ENCODE measurements at regions not wholly inside any gene's neighbourhood (a gene's known extent, or its start where the extent isn't known, plus 50 kb on each side); places are given as distances from the start of the nearest gene placed in this dataset.

GRCh38 chr1:229975047-229975446, 92.0 kb upstream of the GALNT2 start:
- no peak for TF ChIP-seq GATA3 (IDR thresholded peaks at IDR 0.05; ENCODE audit: low read depth, low read length)
- no peak for TF ChIP-seq GATA2 (IDR thresholded peaks at IDR 0.05; ENCODE audit: low read depth, low read length)
